Loucy (cell line): ENCODE measurements at regions not wholly inside any gene's neighbourhood (a gene's known extent, or its start where the extent isn't known, plus 50 kb on each side); places are given as distances from the start of the nearest gene placed in this dataset.

Experiments
- CTCF ChIP-seq: fragments of 200-600 bp; sonication (generic); conservative IDR thresholded peaks from 2 replicates; pipeline ENCODE4 v1.5.1; 2014; ENCODE audit warnings: mild to moderate bottlenecking, antibody characterized with exemption, low read length
- EZH2phosphoT487 ChIP-seq: fragments of 200-600 bp; IDR thresholded peaks from 2 replicates; pipeline ENCODE4 v1.6.1; 2018; ENCODE audit warnings: antibody characterized with exemption, mild to moderate bottlenecking, moderate library complexity, borderline replicate concordance

- TF ChIP-seq CTCF, result no peak
- TF ChIP-seq EZH2phosphoT487, result no peak
Observed at GRCh38 chr10:80734589-80734988, 196.9 kb downstream of the SH2D4B start.
